SK-N-SH treated with all-trans-retinoic acid at 6 μM for 48 hours (cell line): ENCODE measurements at regions not wholly inside any gene's neighbourhood (a gene's known extent, or its start where the extent isn't known, plus 50 kb on each side); places are given as distances from the start of the nearest gene placed in this dataset.

Experiments
- ARNTL ChIP-seq: fragments of 450-650 bp; formaldehyde crosslinking; IDR thresholded peaks from 2 replicates; pipeline ENCODE4 v1.5.0; 2020; ENCODE audit warnings: low read depth, mild to moderate bottlenecking, moderate library complexity, borderline replicate concordance
- ZFP3 ChIP-seq: fragments of 250-450 bp; sonication (Bioruptor Pico); IDR thresholded peaks from 2 replicates; pipeline ENCODE4 v1.5.0; 2020; ENCODE audit warnings: mild to moderate bottlenecking, moderate library complexity
- ZFP30 ChIP-seq: fragments of 450-650 bp; formaldehyde crosslinking; IDR thresholded peaks from 2 replicates; pipeline ENCODE4 v1.5.0; 2022; ENCODE audit warnings: mild to moderate bottlenecking, moderate library complexity
- ZNF8 ChIP-seq: fragments of 450-650 bp; formaldehyde crosslinking; IDR thresholded peaks from 2 replicates; pipeline ENCODE4 v1.5.0; 2020; ENCODE audit warnings: mild to moderate bottlenecking, moderate library complexity
- TF ChIP-seq, protein P1 (sequence below): fragments of 250-450 bp; sonication (Bioruptor Pico); IDR thresholded peaks from 2 replicates; pipeline ENCODE4 v1.8.0; 2021; ENCODE audit warnings: low read depth, mild to moderate bottlenecking, moderate library complexity, borderline replicate concordance
- TF ChIP-seq, protein P2 (sequence below): fragments of 250-450 bp; sonication (Bioruptor Pico); IDR thresholded peaks from 2 replicates; pipeline ENCODE4 v1.8.0; 2020; ENCODE audit warnings: mild to moderate bottlenecking, moderate library complexity, borderline replicate concordance
- TF ChIP-seq, protein P3 (sequence below): fragments of 250-450 bp; sonication (Bioruptor Pico); IDR thresholded peaks from 2 replicates; pipeline ENCODE4 v1.5.0; 2020; ENCODE audit warnings: mild to moderate bottlenecking, moderate library complexity
- TF ChIP-seq, protein P4 (sequence below): fragments of 250-450 bp; sonication (Bioruptor Pico); IDR thresholded peaks from 2 replicates; pipeline ENCODE4 v1.5.1; 2021; ENCODE audit warnings: mild to moderate bottlenecking, moderate library complexity
- TF ChIP-seq, protein P5 (sequence below): fragments of 250-450 bp; sonication (Bioruptor Pico); IDR thresholded peaks from 2 replicates; pipeline ENCODE4 v1.5.1; 2020; ENCODE audit warnings: low read depth, mild to moderate bottlenecking, moderate library complexity

DNA sequence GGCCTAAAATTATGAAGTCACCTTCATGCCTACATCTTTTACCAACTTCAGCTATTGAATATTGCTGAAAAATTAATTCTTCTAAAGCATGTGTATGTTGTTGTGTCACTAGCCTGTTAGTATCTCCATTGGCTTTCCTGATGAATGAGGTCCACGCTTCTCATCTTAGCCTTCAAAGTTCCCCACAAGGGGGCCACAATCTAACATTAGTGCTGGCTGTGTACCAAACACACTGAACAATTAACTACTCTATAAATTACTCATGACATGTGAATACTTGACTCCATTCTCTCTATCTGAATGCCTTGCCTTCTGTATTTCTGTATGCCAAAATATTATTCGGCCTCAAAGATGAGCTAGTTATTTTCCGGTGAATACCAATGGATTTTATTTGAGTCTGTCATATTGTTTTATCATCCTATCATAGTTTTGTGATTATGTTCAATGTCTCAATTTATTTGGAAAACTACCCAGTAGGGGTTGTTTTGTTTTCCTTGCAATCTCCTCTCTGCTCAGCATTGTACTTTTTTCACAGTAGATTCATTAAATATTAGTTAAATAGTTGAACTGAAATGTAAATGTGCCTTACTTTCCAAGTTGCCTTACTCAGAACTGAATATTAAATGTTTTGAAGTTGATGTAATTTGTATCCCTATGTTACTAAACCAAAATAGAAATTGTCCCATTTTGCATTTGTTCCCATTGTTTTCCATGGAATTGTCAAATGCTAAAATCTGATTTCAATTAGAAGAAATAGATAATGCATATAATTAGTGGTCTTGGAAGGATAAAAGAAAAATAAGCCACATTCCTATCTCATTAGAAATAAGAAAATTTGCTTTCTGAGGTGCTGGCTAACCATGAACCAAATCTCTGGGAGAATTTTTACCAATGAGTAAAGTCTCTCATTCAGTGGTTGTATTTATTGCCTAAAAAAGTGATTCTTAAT, 208.4 kb upstream of the COL3A1 start:
- TF ChIP-seq, protein P1, sequence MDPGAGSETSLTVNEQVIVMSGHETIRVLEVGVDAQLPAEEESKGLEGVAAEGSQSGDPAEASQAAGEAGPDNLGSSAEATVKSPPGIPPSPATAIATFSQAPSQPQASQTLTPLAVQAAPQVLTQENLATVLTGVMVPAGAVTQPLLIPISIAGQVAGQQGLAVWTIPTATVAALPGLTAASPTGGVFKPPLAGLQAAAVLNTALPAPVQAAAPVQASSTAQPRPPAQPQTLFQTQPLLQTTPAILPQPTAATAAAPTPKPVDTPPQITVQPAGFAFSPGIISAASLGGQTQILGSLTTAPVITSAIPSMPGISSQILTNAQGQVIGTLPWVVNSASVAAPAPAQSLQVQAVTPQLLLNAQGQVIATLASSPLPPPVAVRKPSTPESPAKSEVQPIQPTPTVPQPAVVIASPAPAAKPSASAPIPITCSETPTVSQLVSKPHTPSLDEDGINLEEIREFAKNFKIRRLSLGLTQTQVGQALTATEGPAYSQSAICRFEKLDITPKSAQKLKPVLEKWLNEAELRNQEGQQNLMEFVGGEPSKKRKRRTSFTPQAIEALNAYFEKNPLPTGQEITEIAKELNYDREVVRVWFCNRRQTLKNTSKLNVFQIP, result no peak
- TF ChIP-seq, protein P2, sequence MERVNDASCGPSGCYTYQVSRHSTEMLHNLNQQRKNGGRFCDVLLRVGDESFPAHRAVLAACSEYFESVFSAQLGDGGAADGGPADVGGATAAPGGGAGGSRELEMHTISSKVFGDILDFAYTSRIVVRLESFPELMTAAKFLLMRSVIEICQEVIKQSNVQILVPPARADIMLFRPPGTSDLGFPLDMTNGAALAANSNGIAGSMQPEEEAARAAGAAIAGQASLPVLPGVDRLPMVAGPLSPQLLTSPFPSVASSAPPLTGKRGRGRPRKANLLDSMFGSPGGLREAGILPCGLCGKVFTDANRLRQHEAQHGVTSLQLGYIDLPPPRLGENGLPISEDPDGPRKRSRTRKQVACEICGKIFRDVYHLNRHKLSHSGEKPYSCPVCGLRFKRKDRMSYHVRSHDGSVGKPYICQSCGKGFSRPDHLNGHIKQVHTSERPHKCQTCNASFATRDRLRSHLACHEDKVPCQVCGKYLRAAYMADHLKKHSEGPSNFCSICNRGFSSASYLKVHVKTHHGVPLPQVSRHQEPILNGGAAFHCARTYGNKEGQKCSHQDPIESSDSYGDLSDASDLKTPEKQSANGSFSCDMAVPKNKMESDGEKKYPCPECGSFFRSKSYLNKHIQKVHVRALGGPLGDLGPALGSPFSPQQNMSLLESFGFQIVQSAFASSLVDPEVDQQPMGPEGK (CRISPR knock-in tag), result no peak
- TF ChIP-seq ZFP3 (CRISPR knock-in tag), result no peak
- TF ChIP-seq, protein P3, sequence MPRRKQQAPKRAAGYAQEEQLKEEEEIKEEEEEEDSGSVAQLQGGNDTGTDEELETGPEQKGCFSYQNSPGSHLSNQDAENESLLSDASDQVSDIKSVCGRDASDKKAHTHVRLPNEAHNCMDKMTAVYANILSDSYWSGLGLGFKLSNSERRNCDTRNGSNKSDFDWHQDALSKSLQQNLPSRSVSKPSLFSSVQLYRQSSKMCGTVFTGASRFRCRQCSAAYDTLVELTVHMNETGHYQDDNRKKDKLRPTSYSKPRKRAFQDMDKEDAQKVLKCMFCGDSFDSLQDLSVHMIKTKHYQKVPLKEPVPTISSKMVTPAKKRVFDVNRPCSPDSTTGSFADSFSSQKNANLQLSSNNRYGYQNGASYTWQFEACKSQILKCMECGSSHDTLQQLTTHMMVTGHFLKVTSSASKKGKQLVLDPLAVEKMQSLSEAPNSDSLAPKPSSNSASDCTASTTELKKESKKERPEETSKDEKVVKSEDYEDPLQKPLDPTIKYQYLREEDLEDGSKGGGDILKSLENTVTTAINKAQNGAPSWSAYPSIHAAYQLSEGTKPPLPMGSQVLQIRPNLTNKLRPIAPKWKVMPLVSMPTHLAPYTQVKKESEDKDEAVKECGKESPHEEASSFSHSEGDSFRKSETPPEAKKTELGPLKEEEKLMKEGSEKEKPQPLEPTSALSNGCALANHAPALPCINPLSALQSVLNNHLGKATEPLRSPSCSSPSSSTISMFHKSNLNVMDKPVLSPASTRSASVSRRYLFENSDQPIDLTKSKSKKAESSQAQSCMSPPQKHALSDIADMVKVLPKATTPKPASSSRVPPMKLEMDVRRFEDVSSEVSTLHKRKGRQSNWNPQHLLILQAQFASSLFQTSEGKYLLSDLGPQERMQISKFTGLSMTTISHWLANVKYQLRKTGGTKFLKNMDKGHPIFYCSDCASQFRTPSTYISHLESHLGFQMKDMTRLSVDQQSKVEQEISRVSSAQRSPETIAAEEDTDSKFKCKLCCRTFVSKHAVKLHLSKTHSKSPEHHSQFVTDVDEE, result no peak
- TF ChIP-seq, protein P4, sequence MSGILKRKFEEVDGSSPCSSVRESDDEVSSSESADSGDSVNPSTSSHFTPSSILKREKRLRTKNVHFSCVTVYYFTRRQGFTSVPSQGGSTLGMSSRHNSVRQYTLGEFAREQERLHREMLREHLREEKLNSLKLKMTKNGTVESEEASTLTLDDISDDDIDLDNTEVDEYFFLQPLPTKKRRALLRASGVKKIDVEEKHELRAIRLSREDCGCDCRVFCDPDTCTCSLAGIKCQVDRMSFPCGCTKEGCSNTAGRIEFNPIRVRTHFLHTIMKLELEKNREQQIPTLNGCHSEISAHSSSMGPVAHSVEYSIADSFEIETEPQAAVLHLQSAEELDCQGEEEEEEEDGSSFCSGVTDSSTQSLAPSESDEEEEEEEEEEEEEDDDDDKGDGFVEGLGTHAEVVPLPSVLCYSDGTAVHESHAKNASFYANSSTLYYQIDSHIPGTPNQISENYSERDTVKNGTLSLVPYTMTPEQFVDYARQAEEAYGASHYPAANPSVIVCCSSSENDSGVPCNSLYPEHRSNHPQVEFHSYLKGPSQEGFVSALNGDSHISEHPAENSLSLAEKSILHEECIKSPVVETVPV, result no peak
- TF ChIP-seq ZNF8 (CRISPR knock-in tag), result no peak
- TF ChIP-seq, protein P5, sequence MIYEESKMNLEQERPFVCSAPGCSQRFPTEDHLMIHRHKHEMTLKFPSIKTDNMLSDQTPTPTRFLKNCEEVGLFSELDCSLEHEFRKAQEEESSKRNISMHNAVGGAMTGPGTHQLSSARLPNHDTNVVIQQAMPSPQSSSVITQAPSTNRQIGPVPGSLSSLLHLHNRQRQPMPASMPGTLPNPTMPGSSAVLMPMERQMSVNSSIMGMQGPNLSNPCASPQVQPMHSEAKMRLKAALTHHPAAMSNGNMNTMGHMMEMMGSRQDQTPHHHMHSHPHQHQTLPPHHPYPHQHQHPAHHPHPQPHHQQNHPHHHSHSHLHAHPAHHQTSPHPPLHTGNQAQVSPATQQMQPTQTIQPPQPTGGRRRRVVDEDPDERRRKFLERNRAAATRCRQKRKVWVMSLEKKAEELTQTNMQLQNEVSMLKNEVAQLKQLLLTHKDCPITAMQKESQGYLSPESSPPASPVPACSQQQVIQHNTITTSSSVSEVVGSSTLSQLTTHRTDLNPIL (CRISPR knock-in tag), result no peak
- no peak for TF ChIP-seq ZFP30 (CRISPR knock-in tag)
- TF ChIP-seq ARNTL, result no peak
